GM12878 (cell line): ENCODE measurements at regions not wholly inside any gene's neighbourhood (a gene's known extent, or its start where the extent isn't known, plus 50 kb on each side); places are given as distances from the start of the nearest gene placed in this dataset.

Experiments used
- ATAC-seq: fragments of 200-7000 bp; cut with Tn5 transposase; 3 replicates; pipeline ENCODE4 v1.9.1; 2020; ENCODE audit warnings: mild to moderate bottlenecking, moderate library complexity
- BruUV-seq: library from RNA; stranded (reverse); fragments of 400-500 nt; replicated peaks from 2 replicates; lab custom pipeline; 2021; lab: Mats Ljungman, UMichigan
- CTCF ChIA-PET: fragments of 300-600 bp; sonication (Branson Sonifier 250); formaldehyde crosslinking; extraction: SDS; loops from one replicate; lab custom pipeline; 2021; ENCODE audit warnings: inconsistent platforms; lab: Yijun Ruan, JAX
- POLR2A ChIA-PET: fragments of 350-600 bp; formaldehyde crosslinking; extraction: SDS; loops from one replicate; lab custom pipeline; 2021; ENCODE audit warnings: inconsistent platforms; lab: Charles Lee
- RAD21 ChIA-PET: fragments of 300-600 bp; sonication (Branson Sonifier 250); formaldehyde crosslinking; loops from one replicate; lab custom pipeline; 2023; ENCODE audit warnings: antibody characterized with exemption; ENCODE audit not compliant: unreplicated experiment; lab: Charles Lee
- SMC1A ChIA-PET: fragments of 300-600 bp; sonication (Branson Sonifier 250); formaldehyde crosslinking; loops from one replicate; lab custom pipeline; 2023; ENCODE audit not compliant: unreplicated experiment, uncharacterized antibody; lab: Charles Lee
- DNase-seq: peaks from one replicate; pipeline ENCODE4 v3.0.0-alpha.2; 2011; ENCODE audit warnings: low read depth, low spot score
- FAIRE-seq: peaks from 3 replicates; lab custom pipeline; 2011; peaks lifted over from hg19 to GRCh38; lab: Jason Lieb, UNC
- H2AFZ ChIP-seq: 2 replicates; pipeline ENCODE4 v1.6.0; 2011; ENCODE audit warnings: low read depth, low read length, control low read depth; ENCODE audit not compliant: control insufficient read depth
- H3K27ac ChIP-seq: 2 replicates; pipeline ENCODE4 v1.5.1; 2011; ENCODE audit warnings: control low read depth; ENCODE audit not compliant: control insufficient read depth, insufficient read depth
- H3K27me3 ChIP-seq, 2 experiments: replicated peaks in 1 of 2; 2 replicates each; pipeline versions ENCODE4 v1.6.0 to v1.6.1; 2011; ENCODE audit warnings: low read length in 1 of 2; ENCODE audit not compliant: control insufficient read depth in 2 of 2, insufficient read depth in 2 of 2
- H3K36me3 ChIP-seq, 2 experiments: 2 replicates each; pipeline ENCODE4 v1.5.1; 2011; ENCODE audit warnings: low read length in 1 of 2; ENCODE audit not compliant: control insufficient read depth in 2 of 2, insufficient read depth in 2 of 2
- H3K4me1 ChIP-seq: 2 replicates; pipeline ENCODE4 v1.6.1; 2011; ENCODE audit warnings: mild to moderate bottlenecking, low read length, moderate library complexity, mixed read lengths; ENCODE audit not compliant: control insufficient read depth, insufficient read depth
- H3K4me2 ChIP-seq: 2 replicates; pipeline ENCODE4 v1.6.0; 2011; ENCODE audit warnings: control low read depth; ENCODE audit not compliant: control insufficient read depth, insufficient read depth
- H3K4me3 ChIP-seq: fragments of 200-600 bp; sonication (generic); 2 replicates; pipeline ENCODE4 v1.5.1; 2016
- H3K79me2 ChIP-seq: 2 replicates; pipeline ENCODE4 v1.6.0; 2011; ENCODE audit warnings: low read length; ENCODE audit not compliant: control insufficient read depth, insufficient read depth
- H3K9ac ChIP-seq: 2 replicates; pipeline ENCODE4 v1.8.0; 2011; ENCODE audit warnings: low read length, control low read depth, mixed read lengths; ENCODE audit not compliant: control insufficient read depth, insufficient read depth
- H3K9me3 ChIP-seq: replicated peaks from 3 replicates; pipeline ENCODE4 v1.5.1; 2011; ENCODE audit warnings: mild to moderate bottlenecking, low read length; ENCODE audit not compliant: control insufficient read depth, insufficient read depth
- H4K20me1 ChIP-seq: 2 replicates; pipeline ENCODE4 v1.6.0; 2011; ENCODE audit not compliant: control insufficient read depth, insufficient read depth
- BHLHE40 ChIP-seq, 2 experiments: fragments of 450-650 bp in 1 of 2; IDR thresholded peaks; 2 replicates each; pipeline ENCODE4 v1.6.1; 2011 to 2017; ENCODE audit warnings: low read depth in 2 of 2, borderline replicate concordance in 1 of 2, improper control_type of control experiment in 1 of 2, low read length in 1 of 2, mild to moderate bottlenecking in 1 of 2
- CBX3 ChIP-seq: fragments of 200-600 bp; sonication (generic); IDR thresholded peaks from 2 replicates; pipeline ENCODE4 v1.6.1; 2016; ENCODE audit warnings: low read depth, borderline replicate concordance
- ETV6 ChIP-seq, 2 experiments: fragments of 450-650 bp in 1 of 2; IDR thresholded peaks in 1 of 2; conservative IDR thresholded peaks in 1 of 2; 2 replicates each; pipeline ENCODE4 v1.6.1; 2014; ENCODE audit warnings: antibody characterized with exemption in 1 of 2, borderline replicate concordance in 1 of 2, low read depth in 1 of 2, mild to moderate bottlenecking in 1 of 2, moderate library complexity in 1 of 2
- GATAD2B ChIP-seq: fragments of 450-650 bp; conservative IDR thresholded peaks from 2 replicates; pipeline ENCODE4 v1.6.1; 2017; ENCODE audit warnings: low read depth, mild to moderate bottlenecking, moderate library complexity
- MEF2A ChIP-seq: IDR thresholded peaks from 2 replicates; pipeline ENCODE4 v1.6.1; 2011; ENCODE audit warnings: low read depth, mild to moderate bottlenecking, low read length, moderate library complexity; ENCODE audit not compliant: insufficient read depth
- MTA2 ChIP-seq: fragments of 450-650 bp; IDR thresholded peaks from 2 replicates; pipeline ENCODE4 v1.6.1; 2016; ENCODE audit warnings: low read depth, mild to moderate bottlenecking, moderate library complexity
- RCOR1 ChIP-seq: conservative IDR thresholded peaks from 2 replicates; pipeline ENCODE4 v1.6.1; 2012; ENCODE audit warnings: low read depth, low read length, improper control_type of control experiment
- RELA ChIP-seq: fragments of 450-650 bp; IDR thresholded peaks from 2 replicates; pipeline ENCODE4 v1.8.0; 2014; ENCODE audit warnings: borderline replicate concordance; ENCODE audit not compliant: partially characterized antibody
- SPI1 ChIP-seq: IDR thresholded peaks from 2 replicates; pipeline ENCODE4 v1.6.1; 2011; ENCODE audit warnings: low read depth, mild to moderate bottlenecking, low read length, moderate library complexity, borderline replicate concordance; ENCODE audit not compliant: insufficient read depth
- SUZ12 ChIP-seq: fragments of 200-600 bp; sonication (generic); IDR thresholded peaks from one replicate; pipeline ENCODE4 v1.6.1; 2018; ENCODE audit warnings: antibody characterized with exemption, mild to moderate bottlenecking; ENCODE audit not compliant: unreplicated experiment
- YY1 ChIP-seq: IDR thresholded peaks from 2 replicates; pipeline ENCODE4 v1.6.1; 2011; ENCODE audit warnings: low read depth, mild to moderate bottlenecking, low read length
- ZNF207 ChIP-seq: fragments of 450-650 bp; IDR thresholded peaks from 2 replicates; pipeline ENCODE4 v1.6.1; 2014; ENCODE audit warnings: antibody characterized with exemption, mild to moderate bottlenecking, borderline replicate concordance
- ZNF274 ChIP-seq: IDR thresholded peaks from one replicate; pipeline ENCODE4 v1.8.0; 2011; ENCODE audit not compliant: insufficient read length, insufficient read depth
- ZNF384 ChIP-seq: IDR thresholded peaks from 2 replicates; pipeline ENCODE4 v1.6.1; 2012; ENCODE audit warnings: low read depth, mild to moderate bottlenecking, low read length, improper control_type of control experiment, borderline replicate concordance
- WGBS: methylation state at CpG from one replicate; pipeline ENCODE4 v1.1.6; 2016; ENCODE audit warnings: low lambda C conversion rate; ENCODE audit not compliant: insufficient replicate concordance, insufficient coverage; ENCODE audit errors: missing lambda C conversion rate; 5-methylcytosine and 5-hydroxymethylcytosine counted together
- in situ Hi-C: fragments of 300-500 bp; cut with MboI; formaldehyde crosslinking; loops from 9 replicates; pipeline ENCODE4 v1.14.3; 2018; ENCODE audit warnings: mixed read lengths
- intact Hi-C: fragments of 100-400 bp; cut with micrococcal nuclease; formaldehyde crosslinking; loops from one replicate; pipeline ENCODE4 v1.14.2; 2022; ENCODE audit not compliant: unreplicated experiment
- TF ChIP-seq, protein P1 (sequence below): IDR thresholded peaks from 2 replicates; pipeline ENCODE4 v1.6.1; 2011; ENCODE audit warnings: mild to moderate bottlenecking, low read depth, low read length, moderate library complexity; ENCODE audit not compliant: insufficient replicate concordance
- TF ChIP-seq, protein P2 (sequence below): IDR thresholded peaks from 2 replicates; pipeline ENCODE4 v1.6.1; 2011; ENCODE audit warnings: low read depth, low read length, improper control_type of control experiment, borderline replicate concordance

DNA sequence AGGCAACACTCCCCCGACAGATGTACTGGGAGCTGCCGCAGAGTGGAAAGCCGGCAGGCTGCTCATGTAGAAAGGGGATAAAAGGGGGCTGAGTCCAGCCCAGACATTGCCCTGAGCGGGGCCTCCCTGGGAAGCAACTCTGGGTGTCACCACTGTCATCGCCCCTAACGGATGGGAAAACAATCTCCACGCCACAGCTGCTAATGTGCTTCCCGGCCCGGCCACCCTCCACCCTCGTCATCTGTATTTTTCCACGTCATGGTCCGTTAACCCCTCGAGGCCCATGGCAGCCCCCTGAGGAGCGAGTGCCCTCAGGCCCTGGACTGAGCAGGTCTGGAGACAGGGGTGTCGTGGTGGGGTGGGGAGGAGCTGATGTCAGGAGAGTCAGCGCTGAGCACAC lies 227.4 kb downstream of the DLL1 start:
- no peaks in the 10 kb centered on the region for H4K20me1 ChIP-seq
- ChIA-PET POLR2A (no interaction called here), CTCF (no interaction called here), SMC1A (no interaction called here), RAD21 (no interaction called here)
- no peaks in the 10 kb centered on the region for H3K27me3 ChIP-seq
- H3K27ac ChIP-seq = no peak overlapping the region
- BruUV-seq = no TSS peak
- FAIRE-seq (no peak), DNase-seq (no peak), ATAC-seq (no peak)
- no peaks in the 10 kb centered on the region for H3K4me1 ChIP-seq
- H3K36me3 ChIP-seq = no peaks in the 10 kb centered on the region
- no peak overlapping the region for H3K4me3 ChIP-seq
- TF ChIP-seq BHLHE40 (IDR thresholded peaks at IDR 0.05; ENCODE audit: borderline replicate concordance in 1 of 2, low read depth in 2 of 2, low read length in 1 of 2) (no peak), GATAD2B (no peak), ZNF207 (no peak), YY1 (no peak), SPI1 (no peak)
- TF ChIP-seq, protein P1, sequence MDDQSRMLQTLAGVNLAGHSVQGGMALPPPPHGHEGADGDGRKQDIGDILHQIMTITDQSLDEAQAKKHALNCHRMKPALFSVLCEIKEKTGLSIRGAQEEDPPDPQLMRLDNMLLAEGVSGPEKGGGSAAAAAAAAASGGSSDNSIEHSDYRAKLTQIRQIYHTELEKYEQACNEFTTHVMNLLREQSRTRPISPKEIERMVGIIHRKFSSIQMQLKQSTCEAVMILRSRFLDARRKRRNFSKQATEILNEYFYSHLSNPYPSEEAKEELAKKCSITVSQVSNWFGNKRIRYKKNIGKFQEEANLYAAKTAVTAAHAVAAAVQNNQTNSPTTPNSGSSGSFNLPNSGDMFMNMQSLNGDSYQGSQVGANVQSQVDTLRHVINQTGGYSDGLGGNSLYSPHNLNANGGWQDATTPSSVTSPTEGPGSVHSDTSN = no peak
- WGBS = 28% methylated on average over 16 of the region's 16 CpGs
- H3K79me2 ChIP-seq = no peaks in the 10 kb centered on the region
- intact Hi-C loops (no loop called here), in situ Hi-C loops (no loop called here)
- no peak overlapping the region for H2AFZ ChIP-seq
- H3K4me2 ChIP-seq = no peak overlapping the region
- no peaks in the 10 kb centered on the region; the same call in 2 of the 3 replicates for H3K9me3 ChIP-seq
- H3K9ac ChIP-seq = no peak overlapping the region

DNA sequence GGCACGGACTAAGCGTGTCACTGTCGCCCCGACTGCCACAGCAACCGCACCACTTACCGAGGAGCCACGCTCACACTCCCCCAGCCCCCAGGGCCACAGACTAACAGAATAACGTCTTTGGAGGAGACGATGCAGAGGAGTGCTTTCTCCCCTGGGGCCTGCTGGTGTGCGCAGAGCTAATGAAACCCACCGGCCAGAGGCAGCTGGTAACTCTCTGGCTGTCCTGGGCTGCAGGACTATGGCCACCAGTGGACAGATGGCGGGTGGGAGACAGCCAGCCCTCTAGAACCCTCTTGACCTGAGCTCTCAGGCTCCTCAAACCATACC lies 228.0 kb downstream of the DLL1 start:
- SMC1A ChIA-PET = no interaction called here
- Histone ChIP-seq H3K9ac (no peak overlapping the region), H3K9me3 (no peaks in the 10 kb centered on the region; the same call in 2 of the 3 replicates), H3K4me3 (no peak overlapping the region), H3K4me2 (no peak overlapping the region), H3K79me2 (no peaks in the 10 kb centered on the region), H3K36me3 (no peaks in the 10 kb centered on the region), H2AFZ (no peak overlapping the region), H4K20me1 (no peaks in the 10 kb centered on the region), H3K27me3 (no peaks in the 10 kb centered on the region), H3K27ac (no peak overlapping the region), H3K4me1 (no peaks in the 10 kb centered on the region)
- RAD21 ChIA-PET = no interaction called here
- WGBS = 33% methylated on average over 12 of the region's 12 CpGs
- no TSS peak for BruUV-seq
- ATAC-seq (no peak), DNase-seq (no peak), FAIRE-seq (no peak)
- CTCF ChIA-PET = no interaction called here
- TF ChIP-seq YY1 (no peak), ZNF384 (no peak), RELA (no peak), MEF2A (no peak), RCOR1 (no peak), ZNF274 (no peak), BHLHE40 (IDR thresholded peaks at IDR 0.05; ENCODE audit: borderline replicate concordance in 1 of 2, low read depth in 2 of 2, low read length in 1 of 2) (no peak), ETV6 (conservative IDR thresholded peaks at IDR 0.05 in 1 of 2, IDR thresholded peaks at IDR 0.05 in 1 of 2; ENCODE audit: borderline replicate concordance in 1 of 2, low read depth in 1 of 2) (no peak), MTA2 (no peak), SUZ12 (no peak), CBX3 (no peak)
- TF ChIP-seq, protein P2, sequence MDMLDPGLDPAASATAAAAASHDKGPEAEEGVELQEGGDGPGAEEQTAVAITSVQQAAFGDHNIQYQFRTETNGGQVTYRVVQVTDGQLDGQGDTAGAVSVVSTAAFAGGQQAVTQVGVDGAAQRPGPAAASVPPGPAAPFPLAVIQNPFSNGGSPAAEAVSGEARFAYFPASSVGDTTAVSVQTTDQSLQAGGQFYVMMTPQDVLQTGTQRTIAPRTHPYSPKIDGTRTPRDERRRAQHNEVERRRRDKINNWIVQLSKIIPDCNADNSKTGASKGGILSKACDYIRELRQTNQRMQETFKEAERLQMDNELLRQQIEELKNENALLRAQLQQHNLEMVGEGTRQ = no peak
- POLR2A ChIA-PET = no interaction called here
- intact Hi-C loops (no loop called here), in situ Hi-C loops (no loop called here)
